AG04450 (cell line): ENCODE measurements at regions not wholly inside any gene's neighbourhood (a gene's known extent, or its start where the extent isn't known, plus 50 kb on each side); places are given as distances from the start of the nearest gene placed in this dataset.
"Not testable (repeated sequence)": the region's sequence is repeated elsewhere in the genome, so short reads cannot be mapped to it uniquely, and the experiment has no call there.

Experiments
- CTCF ChIA-PET: fragments of 300-600, 350-600 bp; formaldehyde crosslinking; extraction: SDS; loops from one replicate; lab custom pipeline; 2022; ENCODE audit warnings: antibody characterized with exemption, inconsistent platforms; lab: Charles Lee
- POLR2A ChIA-PET: fragments of 350-600 bp; formaldehyde crosslinking; extraction: SDS; loops from one replicate; lab custom pipeline; 2021; ENCODE audit warnings: antibody characterized with exemption, inconsistent platforms; lab: Yijun Ruan, JAX
- DNase-seq: peaks from one replicate; pipeline ENCODE4 v3.0.0-alpha.2; 2011; ENCODE audit warnings: low read depth, low spot score
- H3K27ac ChIP-seq: one replicate; pipeline ENCODE4 v1.5.1; 2012; ENCODE audit warnings: low read depth, low read length, control low read depth
- H3K27me3 ChIP-seq: one replicate; pipeline ENCODE4 v1.6.0; 2012; ENCODE audit warnings: low read length; ENCODE audit not compliant: control insufficient read depth, insufficient read depth
- H3K4me3 ChIP-seq: 2 replicates; pipeline ENCODE4 v1.5.1; 2011; ENCODE audit warnings: mild to moderate bottlenecking, low read depth, low read length, control low read depth
- H3K9me3 ChIP-seq: 2 replicates; pipeline ENCODE4 v1.5.1; 2012; ENCODE audit warnings: low read length; ENCODE audit not compliant: control insufficient read depth, insufficient read depth
- CTCF ChIP-seq: IDR thresholded peaks from 2 replicates; pipeline ENCODE4 v1.5.1; 2011; ENCODE audit warnings: low read depth, low read length, control low read depth, inconsistent platforms

- POLR2A ChIA-PET = no interaction called here
- Histone ChIP-seq H3K4me3 (no peak overlapping the region), H3K27ac (no peak overlapping the region), H3K9me3 (peaks cover 18% of the 10 kb centered on the region), H3K27me3 (no peaks in the 10 kb centered on the region)
- CTCF ChIA-PET = no interaction called here
- no peak for TF ChIP-seq CTCF
- DNase-seq = no peak
These were observed 190.0 kb upstream of the VWC2 start for GRCh38 chr7:49583440-49583839.

DNA sequence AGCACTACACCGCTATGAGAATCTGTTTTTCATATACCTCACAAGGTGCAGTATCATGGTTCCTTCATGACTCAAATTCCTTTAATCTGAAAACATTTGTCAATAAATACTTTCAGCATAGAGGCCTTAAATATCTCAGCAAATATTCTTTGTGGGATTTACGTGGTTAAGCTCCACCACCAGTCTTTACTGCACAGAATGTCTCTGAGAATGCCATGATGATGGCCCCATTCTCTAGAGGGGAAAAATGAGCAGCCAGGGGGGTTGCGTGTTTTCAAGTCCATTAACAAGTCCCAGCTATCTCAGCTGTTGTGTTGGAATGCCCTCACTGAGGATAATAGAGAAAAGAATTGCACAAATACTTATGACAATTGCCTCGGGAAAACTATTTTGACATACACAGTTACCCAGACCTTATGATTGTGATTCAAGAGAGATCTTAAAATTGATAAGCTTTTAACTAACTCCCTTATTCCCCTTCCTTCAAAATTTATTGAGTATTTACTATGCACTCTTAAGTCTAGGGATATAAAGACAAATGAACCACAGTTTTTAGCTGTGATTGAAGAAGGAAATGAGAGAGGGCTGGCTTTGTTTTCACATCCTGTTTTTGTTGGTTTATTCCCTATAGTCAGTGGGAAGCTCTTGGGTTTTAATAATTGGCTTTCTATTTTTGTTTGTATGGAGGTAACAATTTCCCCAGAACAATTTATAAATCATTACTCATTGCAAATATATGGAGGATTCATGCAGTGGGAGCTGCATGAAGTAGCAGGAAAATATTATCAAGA is 176.5 kb upstream of the VWC2 start:
- H3K4me3 ChIP-seq = no peak overlapping the region
- no peak for TF ChIP-seq CTCF
- no peaks in the 10 kb centered on the region for H3K27me3 ChIP-seq
- peaks cover 2% of the 10 kb centered on the region; the same call in 1 of the 2 replicates for H3K9me3 ChIP-seq
- POLR2A ChIA-PET = no interaction called here
- DNase-seq = no peak
- no peak overlapping the region for H3K27ac ChIP-seq
- CTCF ChIA-PET = no interaction called here

DNA sequence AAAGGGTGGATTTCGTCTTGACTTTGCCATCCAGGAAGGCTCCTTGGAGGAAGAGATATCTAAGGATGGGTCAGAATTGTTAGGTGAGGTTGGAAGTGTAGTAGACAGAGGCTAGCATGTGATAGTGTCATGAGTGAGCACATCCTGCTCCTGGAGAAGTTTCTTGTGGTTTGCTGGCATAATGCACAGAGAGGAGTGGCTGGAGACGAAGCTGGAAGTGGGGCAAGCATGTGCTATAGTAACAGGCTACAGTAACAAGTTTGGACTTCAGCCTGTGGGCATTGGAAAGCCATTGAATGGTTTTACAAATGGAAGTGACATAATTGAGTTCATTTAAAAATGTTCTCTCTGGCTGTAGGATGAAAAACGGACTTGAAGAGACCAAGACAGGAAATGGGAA is 175.6 kb upstream of the VWC2 start:
- DNase-seq = no peak
- POLR2A ChIA-PET = no interaction called here
- Histone ChIP-seq H3K27me3 (no peaks in the 10 kb centered on the region), H3K9me3 (peaks cover 2% of the 10 kb centered on the region; the same call in 1 of the 2 replicates), H3K4me3 (no peak overlapping the region), H3K27ac (no peak overlapping the region)
- CTCF ChIA-PET = no interaction called here
- TF ChIP-seq CTCF = no peak

GRCh38 chr7:49611951-49612350 is 161.5 kb upstream of the VWC2 start:
- no peak for TF ChIP-seq CTCF
- H3K9me3 ChIP-seq = peaks cover 10% of the 10 kb centered on the region
- H3K4me3 ChIP-seq = no peak overlapping the region
- POLR2A ChIA-PET = no interaction called here
- no peaks in the 10 kb centered on the region for H3K27me3 ChIP-seq
- no peak for DNase-seq
- CTCF ChIA-PET = no interaction called here
- no peak overlapping the region for H3K27ac ChIP-seq

DNA sequence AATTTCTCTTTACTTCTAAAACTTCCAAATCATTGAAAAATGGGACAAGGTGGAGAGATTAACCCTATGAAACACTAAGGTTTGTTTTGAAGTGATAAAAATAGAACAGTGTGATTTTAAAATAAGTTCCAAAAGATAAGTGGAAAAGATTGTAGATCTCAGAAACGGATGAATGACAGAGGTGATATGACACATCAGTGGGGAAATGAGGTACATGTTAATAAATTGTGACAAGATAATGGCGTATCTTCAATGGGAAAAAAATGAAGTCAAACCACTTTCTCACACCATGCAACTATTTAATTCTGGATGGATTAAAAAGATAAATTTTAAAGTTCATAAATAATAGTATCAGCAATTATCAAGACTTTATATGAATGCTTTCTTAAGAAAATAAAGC is 159.7 kb upstream of the VWC2 start:
- no peak for TF ChIP-seq CTCF
- no peak for DNase-seq
- CTCF ChIA-PET = no interaction called here
- POLR2A ChIA-PET = no interaction called here
- Histone ChIP-seq H3K27ac (no peak overlapping the region), H3K9me3 (peaks cover 10% of the 10 kb centered on the region), H3K27me3 (no peaks in the 10 kb centered on the region), H3K4me3 (no peak overlapping the region)

DNA sequence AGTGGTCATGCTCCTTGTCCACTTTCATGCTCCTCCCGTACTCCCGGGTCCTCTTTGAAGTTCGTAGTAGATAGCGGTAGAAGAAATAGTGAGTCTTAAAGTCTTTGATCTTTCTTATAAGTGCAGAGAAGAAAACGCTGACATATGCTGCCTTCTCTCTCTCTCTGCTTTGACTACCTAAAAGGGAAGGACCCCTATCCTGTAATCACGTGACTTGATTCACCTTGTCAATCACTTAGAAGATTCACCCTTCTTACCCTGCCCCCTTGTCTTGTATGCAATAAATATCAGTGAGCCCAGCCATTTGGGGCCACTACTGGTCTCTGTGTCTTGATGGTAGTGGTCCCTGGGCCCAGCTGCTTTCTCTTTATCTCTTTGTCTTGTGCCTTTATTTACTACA is 158.5 kb upstream of the VWC2 start:
- H3K4me3 ChIP-seq = not testable (repeated sequence)
- peaks cover 12% of the 10 kb centered on the region for H3K9me3 ChIP-seq

More for the DNA sequence above, 158.5 kb upstream of the VWC2 start:
- CTCF ChIA-PET, POLR2A ChIA-PET, H3K27ac ChIP-seq, DNase-seq, H3K27me3 ChIP-seq: not testable (repeated sequence)
